Spleen (tissue), 11 donors: ENCODE measurements at regions not wholly inside any gene's neighbourhood (a gene's known extent, or its start where the extent isn't known, plus 50 kb on each side); places are given as distances from the start of the nearest gene placed in this dataset.

Experiments used
- DNase-seq: peaks from one replicate; pipeline ENCODE4 v3.0.0-alpha.2; 2020
- H3K27ac ChIP-seq, 8 donors: fragments of 200-600 bp; sonication (generic) in 7 of 8; 1 replicate in 4 of 8; 2 replicates in 4 of 8; pipeline versions ENCODE4 v1.5.0 to v1.8.0; 2016 to 2021; ENCODE audit warnings: inconsistent platforms in 4 of 8, mild to moderate bottlenecking in 4 of 8, moderate library complexity in 1 of 8
- H3K27me3 ChIP-seq, 7 donors: fragments of 200-600 bp; sonication (generic) in 6 of 7; replicated peaks in 1 of 7; 1 replicate in 4 of 7; 2 replicates in 3 of 7; pipeline versions ENCODE4 v1.5.0 to v1.8.0; 2016 to 2021; ENCODE audit warnings: inconsistent platforms in 3 of 7, mild to moderate bottlenecking in 1 of 7
- H3K36me3 ChIP-seq, 6 donors: fragments of 200-600 bp; sonication (generic) in 5 of 6; 1 replicate in 4 of 6; 2 replicates in 2 of 6; pipeline versions ENCODE4 v1.5.0 to v1.8.0; 2016 to 2021; ENCODE audit warnings: inconsistent platforms in 2 of 6
- H3K4me1 ChIP-seq, 6 donors: fragments of 200-600 bp; sonication (generic) in 5 of 6; 1 replicate in 3 of 6; 2 replicates in 3 of 6; pipeline versions ENCODE4 v1.5.0 to v1.8.0; 2016 to 2021; ENCODE audit warnings: inconsistent platforms in 3 of 6
- H3K4me3 ChIP-seq, 8 donors: fragments of 200-600 bp; sonication (generic) in 7 of 8; 1 replicate in 4 of 8; 2 replicates in 4 of 8; pipeline versions ENCODE4 v1.5.0 to v1.8.0; 2016 to 2021; ENCODE audit warnings: inconsistent platforms in 4 of 8, mild to moderate bottlenecking in 4 of 8, moderate library complexity in 2 of 8
- H3K9me3 ChIP-seq, 8 donors: fragments of 200-600 bp; sonication (generic) in 7 of 8; 1 replicate in 4 of 8; 2 replicates in 4 of 8; pipeline versions ENCODE4 v1.5.0 to v1.8.0; 2016 to 2021; ENCODE audit warnings: inconsistent platforms in 4 of 8
- CTCF ChIP-seq, 11 experiments: fragments of 200-600 bp in 7 of 11; fragments of 450-650 bp in 4 of 11; sonication (generic) in 4 of 11; IDR thresholded peaks in 8 of 11; conservative IDR thresholded peaks in 3 of 11; 1 replicate in 7 of 11; 2 replicates in 4 of 11; pipeline versions ENCODE4 v1.4.0 to v1.8.0; 2016 to 2021; ENCODE audit warnings: antibody characterized with exemption in 11 of 11, inconsistent platforms in 4 of 11, mild to moderate bottlenecking in 1 of 11
- POLR2A ChIP-seq, 3 donors: fragments of 450-650 bp; IDR thresholded peaks; one replicate each; pipeline ENCODE4 v1.5.1; 2017; ENCODE audit warnings: antibody characterized with exemption in 3 of 3, mild to moderate bottlenecking in 1 of 3
- POLR2AphosphoS5 ChIP-seq, 3 donors: sonication (generic); formaldehyde crosslinking; IDR thresholded peaks; one replicate each; pipeline ENCODE4 v1.5.1; 2017; ENCODE audit warnings: antibody characterized with exemption in 3 of 3
- WGBS, 5 donors: extraction: QIAGEN DNeasy Blood & Tissue Kit in 3 of 5; methylation state at CpG; one replicate each; pipeline versions ENCODE4 v1.1.5 to v1.1.7; 2013 to 2018; 5-methylcytosine and 5-hydroxymethylcytosine counted together
- intact Hi-C: fragments of 100-400 bp; cut with DNase I; formaldehyde crosslinking; loops from one replicate; pipeline ENCODE4 v1.15.0; 2023; ENCODE audit warnings: low total_unique reads
- donor health status: healthy with polysubstance abuse.
- donor health status: DM: no; HTN: no; CAD: no; lungs with moderate emphysema.
- donor health status: DM: no; HTN: no; CAD: no.
- donor health status: Bipolar disorder and iron deficiency.
- donor health status: healthy.
- donor health status: DM: no; HTN: no; CAD: no.
- donor health status: DM: yes; HTN: yes; CAD: no.

GRCh38 chr6:90431576-90431975 is 134.9 kb upstream of the BACH2 start:
- Histone ChIP-seq H3K4me1 (no peaks in the 10 kb centered on the region), H3K9me3 (peaks cover 0 to 48% (median 36%) of the 10 kb centered on the region in 8 donors), H3K36me3 (no peaks in the 10 kb centered on the region), H3K27ac (no peak overlapping the region), H3K27me3 (no peaks in the 10 kb centered on the region), H3K4me3 (no peak overlapping the region)
- intact Hi-C loops, result no loop called here
- no peak for DNase-seq
- TF ChIP-seq POLR2A (IDR thresholded peaks at IDR 0.05), result no peak
- no peak for TF ChIP-seq POLR2AphosphoS5 (IDR thresholded peaks at IDR 0.05)
- TF ChIP-seq CTCF (IDR thresholded peaks at IDR 0.05 in 8 of 11, conservative IDR thresholded peaks at IDR 0.05 in 3 of 11), result no peak

GRCh38 chr6:90429713-90430112 is 133.1 kb upstream of the BACH2 start:
- Histone ChIP-seq H3K36me3 (no peaks in the 10 kb centered on the region), H3K4me1 (peaks cover 0 to 11% (median 0%) of the 10 kb centered on the region in 6 donors), H3K27ac (no peak overlapping the region), H3K4me3 (no peak overlapping the region), H3K27me3 (no peaks in the 10 kb centered on the region), H3K9me3 (peaks cover 0 to 48% (median 36%) of the 10 kb centered on the region in 8 donors)
- intact Hi-C loops, result no loop called here
- DNase-seq, result no peak
- TF ChIP-seq CTCF (IDR thresholded peaks at IDR 0.05 in 8 of 11, conservative IDR thresholded peaks at IDR 0.05 in 3 of 11), result no peak
- TF ChIP-seq POLR2A (IDR thresholded peaks at IDR 0.05), result no peak

GRCh38 chr6:90428514-90428913 is 131.9 kb upstream of the BACH2 start:
- intact Hi-C loops, result no loop called here
- WGBS, 5 donors, result 69 to 93% (median 82%) methylated on average over 1 of the region's 1 CpG

GRCh38 chr6:90425161-90425641 is 128.6 kb upstream of the BACH2 start:
- 51 to 61% (median 55%) methylated on average over 5 of the region's 5 CpGs for WGBS, 5 donors
- intact Hi-C loops, result no loop called here
- Histone ChIP-seq H3K4me3 (peak overlapping the region in 2 of 8 donors; percentile 3 to 31), H3K4me1 (peaks cover 0 to 11% (median 0%) of the 10 kb centered on the region in 6 donors), H3K9me3 (peaks cover 0 to 25% (median 17%) of the 10 kb centered on the region in 8 donors), H3K27ac (peak overlapping the region in 6 of 8 donors; percentile 4 to 65 (median 48)), H3K36me3 (no peaks in the 10 kb centered on the region), H3K27me3 (no peaks in the 10 kb centered on the region)
- no peak for DNase-seq
- TF ChIP-seq POLR2A (IDR thresholded peaks at IDR 0.05) (no peak), CTCF (IDR thresholded peaks at IDR 0.05 in 8 of 11, conservative IDR thresholded peaks at IDR 0.05 in 3 of 11) (no peak), POLR2AphosphoS5 (IDR thresholded peaks at IDR 0.05) (no peak)

More at GRCh38 chr6:90428514-90428913, 131.9 kb upstream of the BACH2 start:
- H3K36me3 ChIP-seq, result no peaks in the 10 kb centered on the region
- peaks cover 0 to 40% (median 27%) of the 10 kb centered on the region in 8 donors for H3K9me3 ChIP-seq
- no peak overlapping the region for H3K27ac ChIP-seq
- DNase-seq, result no peak
- H3K27me3 ChIP-seq, result no peaks in the 10 kb centered on the region
- H3K4me1 ChIP-seq, result peaks cover 0 to 11% (median 0%) of the 10 kb centered on the region in 6 donors
- no peak for TF ChIP-seq POLR2A (IDR thresholded peaks at IDR 0.05)
- TF ChIP-seq POLR2AphosphoS5 (IDR thresholded peaks at IDR 0.05), result no peak
- TF ChIP-seq CTCF (IDR thresholded peaks at IDR 0.05 in 8 of 11, conservative IDR thresholded peaks at IDR 0.05 in 3 of 11), result no peak
- H3K4me3 ChIP-seq, result no peak overlapping the region
